ENCODE measurements at regions not wholly inside any gene's neighbourhood (a gene's known extent, or its start where the extent isn't known, plus 50 kb on each side); places are given as distances from the start of the nearest gene placed in this dataset.

DNA sequence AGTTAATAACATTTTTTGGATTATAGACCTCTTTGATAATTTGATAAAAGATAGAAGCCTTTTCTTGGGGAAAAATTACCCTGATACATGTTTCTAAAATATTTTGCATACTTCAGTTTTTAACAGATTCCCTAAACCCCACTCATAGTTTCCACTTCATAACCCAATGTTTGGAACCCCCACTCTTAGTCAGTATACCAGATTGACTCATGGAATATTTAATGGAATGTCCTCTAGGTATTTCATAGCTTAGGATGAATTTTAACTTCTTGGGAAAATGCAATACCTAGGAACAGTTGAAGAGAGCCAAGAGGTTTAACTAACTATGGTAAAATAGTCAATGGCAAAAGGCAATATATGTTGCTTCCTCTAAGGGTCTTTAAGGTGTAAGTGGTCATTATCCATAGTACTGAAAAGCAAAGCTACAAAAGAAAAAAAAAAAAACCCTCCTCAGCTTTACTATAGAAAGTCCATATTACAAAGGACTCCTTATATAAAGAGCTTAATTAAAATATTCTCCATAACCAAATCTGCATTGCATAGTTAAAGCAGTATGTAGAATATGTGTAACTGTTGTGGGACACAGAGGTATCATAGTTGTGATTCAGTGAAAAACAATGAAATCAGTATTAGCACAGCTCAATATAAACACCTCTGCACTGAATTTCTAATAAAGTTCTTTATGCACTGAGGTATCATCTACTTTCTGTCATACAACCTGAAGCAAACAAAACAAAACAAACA is 159.9 kb downstream of the PCDH7 start:
- DNase-seq: no peak

- no peak for DNase-seq
Measured at GRCh38 chr4:30881985-30882384, 161.8 kb downstream of the PCDH7 start.

DNA sequence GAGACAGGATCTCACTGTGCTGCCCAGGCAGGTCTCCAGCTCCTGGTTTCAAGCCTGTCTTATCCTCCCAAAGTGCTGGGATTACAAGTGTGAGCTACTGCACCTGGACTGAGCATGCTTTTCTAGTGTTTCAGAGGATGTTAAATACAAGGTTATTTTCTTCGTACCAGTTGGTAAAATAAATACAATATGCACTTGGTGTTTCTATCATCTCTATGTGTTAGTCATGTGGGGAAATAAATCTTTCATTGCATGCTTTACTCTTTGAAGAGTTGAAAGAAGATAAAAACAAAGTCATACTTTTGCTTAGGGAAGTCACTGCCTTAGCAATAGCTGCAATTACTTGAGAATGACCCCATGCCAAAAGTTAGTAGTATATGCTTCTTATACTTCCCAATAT is 162.3 kb downstream of the PCDH7 start:
- no peak for DNase-seq

DNA sequence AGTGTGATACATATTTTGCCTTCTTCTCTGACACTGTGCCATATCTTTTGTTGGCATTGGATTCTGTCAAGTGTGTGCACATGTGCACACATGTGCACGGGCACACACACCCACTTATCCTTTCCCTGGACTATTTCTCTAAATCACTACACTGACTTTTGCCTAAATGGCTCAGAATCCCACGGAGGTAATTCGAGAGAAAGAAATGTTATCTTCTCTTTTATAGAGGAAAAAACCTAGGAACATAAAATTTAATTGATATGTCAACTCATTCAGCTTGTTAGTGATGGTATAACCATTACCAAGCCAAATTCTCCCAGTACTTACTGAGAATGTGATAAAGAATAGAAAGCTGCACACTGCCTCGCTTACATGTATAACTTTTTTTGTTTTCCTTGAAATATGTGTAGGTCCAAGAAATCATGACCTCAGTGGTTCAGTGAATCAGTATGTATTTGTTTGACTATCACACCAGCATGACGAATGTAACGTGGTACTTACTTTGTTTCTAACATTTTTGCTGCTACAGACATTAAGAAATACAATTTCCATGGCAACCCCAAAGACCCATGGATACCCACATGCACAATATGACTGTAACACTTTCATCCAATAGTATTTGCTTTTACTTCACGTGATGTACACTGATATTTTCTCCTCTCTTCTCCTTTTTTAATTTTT is 163.0 kb downstream of the PCDH7 start:
- no peak for DNase-seq

DNA sequence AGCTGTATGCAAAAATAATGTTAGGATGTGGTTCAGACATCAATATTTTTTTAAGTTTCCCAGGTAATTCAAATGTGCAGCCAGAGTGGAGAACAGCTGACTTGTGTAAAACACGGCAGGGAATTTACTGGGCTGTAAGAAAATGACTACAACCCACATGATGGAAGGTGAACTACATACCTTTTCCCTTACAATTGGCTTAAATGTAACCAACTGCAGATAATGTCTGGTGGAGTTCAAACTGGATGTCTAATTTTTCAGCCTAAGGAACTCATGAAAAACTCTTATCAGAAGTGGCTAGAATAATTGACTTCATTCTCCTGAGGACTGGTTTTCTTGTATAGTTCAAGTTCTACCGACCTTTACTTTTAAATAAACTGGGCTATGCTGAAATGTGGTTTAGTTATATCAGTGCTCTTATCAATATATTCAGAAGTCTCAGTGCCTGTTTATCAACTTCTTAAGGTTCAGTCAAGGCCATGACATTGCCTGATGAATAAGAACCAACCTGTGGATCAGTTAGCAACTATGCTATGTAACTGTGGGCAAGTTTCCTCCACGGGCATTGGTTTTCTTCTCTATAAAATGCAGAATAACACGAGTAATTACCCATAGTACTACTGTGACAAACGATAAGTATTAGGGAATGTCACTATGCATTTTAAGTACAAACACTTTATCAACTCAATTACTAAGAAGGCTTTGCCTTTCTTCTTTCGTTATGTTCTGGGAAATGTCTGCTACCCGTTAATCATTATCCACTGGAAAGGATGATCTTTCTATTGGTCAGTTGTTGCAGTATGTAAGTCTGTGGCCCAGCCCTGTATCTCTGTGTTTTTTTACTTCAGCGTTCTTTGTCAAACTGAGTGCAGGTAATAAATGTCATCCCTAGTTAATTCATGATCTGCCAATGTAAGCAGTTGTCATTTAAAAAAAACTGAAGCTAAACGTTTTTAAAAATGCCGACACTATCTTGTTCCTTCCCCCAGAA is 181.6 kb downstream of the PCDH7 start:
- no peak for DNase-seq

GRCh38 chr4:30903502-30904214 is 183.5 kb downstream of the PCDH7 start:
- DNase-seq: no peak

- no peak for DNase-seq
Measured at GRCh38 chr4:30904215-30904555, 184.0 kb downstream of the PCDH7 start.

GRCh38 chr4:30904588-30904987 is 184.4 kb downstream of the PCDH7 start:
- no peak for DNase-seq

- no peak for DNase-seq
Measured at GRCh38 chr4:30912098-30912714, 192.0 kb downstream of the PCDH7 start.

- no peak for DNase-seq
Measured at GRCh38 chr4:30916337-30917274, 196.4 kb downstream of the PCDH7 start.

DNA sequence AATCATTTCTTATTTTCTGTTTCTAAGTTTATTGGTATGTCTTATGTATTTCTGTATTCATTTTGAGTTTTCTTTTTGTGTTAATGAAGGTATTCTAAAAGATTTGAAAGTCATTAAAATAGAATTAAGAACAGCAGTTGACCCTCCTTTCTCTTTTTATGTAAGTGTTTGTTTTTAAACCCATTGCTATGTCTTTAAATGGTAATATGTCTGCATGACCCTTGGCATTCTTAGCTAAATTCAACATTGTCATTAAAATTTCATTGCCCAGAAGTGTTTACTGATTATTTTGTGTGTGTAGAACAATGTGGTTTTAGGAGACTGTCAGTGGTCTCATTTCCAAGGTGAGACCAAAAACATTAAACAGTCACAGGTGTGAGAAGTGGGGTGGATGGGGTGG is 197.8 kb downstream of the PCDH7 start:
- DNase-seq: no peak

DNA sequence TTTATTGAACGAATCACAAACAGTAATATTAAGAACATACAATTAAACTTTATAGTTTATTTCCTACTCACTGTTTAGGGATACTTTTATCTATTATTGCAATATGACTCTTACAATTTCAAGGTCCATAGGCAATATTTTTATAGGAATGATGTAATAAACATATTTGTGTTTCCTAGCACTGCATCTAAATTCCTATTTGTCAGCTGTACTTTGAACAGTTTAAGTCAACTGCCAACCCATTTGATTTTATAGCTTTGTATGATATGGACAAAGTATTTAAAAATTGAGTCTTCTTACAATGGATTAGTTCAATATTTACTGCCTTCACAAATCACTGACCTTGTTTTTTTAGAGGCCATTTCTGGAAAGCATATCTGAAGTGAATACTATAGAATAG is 199.3 kb downstream of the PCDH7 start:
- no peak for DNase-seq

- DNase-seq: no peak
Measured at GRCh38 chr4:30920043-30920442, 199.9 kb downstream of the PCDH7 start.

- DNase-seq: no peak
Measured at GRCh38 chr4:30922625-30923024, 202.5 kb downstream of the PCDH7 start.

GRCh38 chr4:30924495-30924894 is 204.3 kb downstream of the PCDH7 start:
- no peak for DNase-seq

DNA sequence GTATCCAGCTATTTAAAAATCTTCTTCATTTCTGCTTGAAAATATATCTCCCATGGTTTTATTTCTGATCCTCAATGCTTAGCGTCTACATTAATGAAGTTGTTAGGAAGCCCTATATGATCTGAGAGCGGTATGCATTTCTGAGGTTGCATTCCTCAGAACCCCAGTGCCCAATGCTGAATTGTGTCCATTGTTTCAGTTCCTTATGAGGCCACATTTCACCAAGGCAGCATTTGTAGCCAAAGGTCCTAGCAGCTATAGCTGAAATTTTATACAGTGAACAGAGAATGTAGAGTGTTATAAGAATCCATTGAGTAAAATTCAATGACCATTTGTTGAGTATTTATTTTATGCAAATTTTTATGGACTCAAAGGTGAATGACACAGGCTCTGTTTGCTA is 209.5 kb downstream of the PCDH7 start:
- DNase-seq: no peak

GRCh38 chr4:30930276-30930675 is 210.1 kb downstream of the PCDH7 start:
- no peak for DNase-seq

DNA sequence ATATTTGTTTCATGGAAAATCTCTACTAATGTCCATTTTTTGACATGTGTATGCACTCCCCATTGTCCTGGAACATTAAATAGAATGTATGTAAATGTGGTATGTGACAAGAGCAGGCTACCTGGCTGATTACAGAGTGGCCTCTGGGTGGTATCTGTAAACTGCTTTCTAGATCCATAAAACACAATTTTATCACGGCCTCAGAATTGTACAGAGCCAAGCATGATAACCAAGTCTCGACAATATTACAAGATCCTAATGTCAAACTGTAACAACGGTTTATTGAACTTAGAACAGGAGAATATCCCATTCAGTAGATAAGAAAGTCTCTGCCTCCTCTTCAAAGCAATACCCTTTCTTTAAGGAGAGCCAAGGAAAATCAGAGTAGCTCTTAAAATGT is 212.4 kb downstream of the PCDH7 start:
- DNase-seq: no peak

DNA sequence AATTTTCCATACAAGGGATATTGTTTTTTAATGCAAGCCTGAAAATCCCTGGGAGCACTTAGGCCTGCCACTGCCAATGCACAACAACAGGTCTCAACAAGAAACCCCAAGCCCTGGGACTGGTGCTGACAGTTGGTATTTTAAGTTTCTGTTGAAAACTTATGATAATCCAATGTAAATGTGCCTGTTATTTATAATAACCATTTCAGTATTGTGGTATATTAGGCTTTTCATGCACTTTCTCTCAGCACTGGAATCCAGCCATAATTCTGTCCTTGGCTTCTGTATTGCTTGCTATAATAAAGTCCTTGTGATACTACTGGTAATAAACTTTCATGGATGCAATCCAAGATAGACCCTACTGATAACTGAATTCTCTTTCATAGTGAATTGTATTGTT is 218.9 kb downstream of the PCDH7 start:
- DNase-seq: no peak

DNA sequence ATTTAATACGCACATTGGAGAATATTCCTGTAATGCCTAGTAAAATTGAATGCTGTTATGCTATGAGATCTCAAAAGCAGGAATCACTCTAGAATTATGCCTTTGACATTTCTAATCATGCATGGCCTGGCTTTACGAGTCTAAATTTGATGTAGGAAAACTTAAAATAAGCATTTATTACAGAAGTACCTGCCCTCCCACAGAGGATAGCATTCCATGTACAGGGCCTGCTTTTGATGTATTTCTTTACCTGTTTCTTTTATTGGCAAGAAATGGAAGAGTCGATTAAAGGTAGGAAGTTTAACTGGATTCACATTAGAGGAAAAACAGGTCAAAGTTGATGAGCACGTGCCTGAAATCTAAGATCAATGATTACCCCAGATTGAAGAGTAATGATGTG is 219.5 kb downstream of the PCDH7 start:
- DNase-seq: no peak

DNA sequence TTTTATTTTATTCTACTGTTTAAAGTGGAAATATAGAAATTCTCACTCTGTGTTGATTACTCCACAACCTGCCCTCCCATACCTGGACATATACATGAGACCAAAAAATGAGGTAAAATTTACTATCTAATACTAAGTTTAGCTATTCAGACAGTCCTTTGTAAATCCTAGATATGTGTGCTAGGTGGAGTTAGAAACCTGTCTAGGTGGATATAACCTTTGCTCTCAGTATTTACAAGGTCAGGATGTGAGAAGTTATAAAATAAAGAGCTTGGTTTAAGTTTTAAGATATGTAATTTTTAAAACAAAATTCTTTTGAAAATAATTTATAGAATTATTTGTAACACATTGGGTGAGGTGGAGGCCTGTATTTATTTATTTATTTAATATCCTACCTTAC is 221.5 kb downstream of the PCDH7 start:
- DNase-seq: no peak

Data from NCI-H1048 (cell line).